GM18499 (cell line): ENCODE measurements at regions not wholly inside any gene's neighbourhood (a gene's known extent, or its start where the extent isn't known, plus 50 kb on each side); places are given as distances from the start of the nearest gene placed in this dataset.
"Not testable (repeated sequence)": the region's sequence is repeated elsewhere in the genome, so short reads cannot be mapped to it uniquely, and the experiment has no call there.

Experiments used
- ATAC-seq: cut with Tn5 transposase; IDR thresholded peaks from one replicate; pipeline ENCODE4 v1.9.1; 2021; ENCODE audit warnings: moderate number of reproducible peaks; ENCODE audit not compliant: insufficient read depth, unreplicated experiment

- ATAC-seq, result no peak
Measured at GRCh38 chr13:90027409-90027808, 1320.1 kb upstream of the MIR17HG start.

GRCh38 chr13:90032313-90032712, 1315.2 kb upstream of the MIR17HG start:
- ATAC-seq, result no peak

GRCh38 chr13:90032841-90033493, 1314.5 kb upstream of the MIR17HG start:
- no peak for ATAC-seq

GRCh38 chr13:90039516-90039915, 1308.0 kb upstream of the MIR17HG start:
- ATAC-seq, result no peak

- no peak for ATAC-seq
Measured at GRCh38 chr13:90047600-90047999, 1299.9 kb upstream of the MIR17HG start.

- no peak for ATAC-seq
Measured at GRCh38 chr13:90049989-90050671, 1297.4 kb upstream of the MIR17HG start.

GRCh38 chr13:90055121-90055520, 1292.4 kb upstream of the MIR17HG start:
- no peak for ATAC-seq

- ATAC-seq, result no peak
Measured at GRCh38 chr13:90055760-90056159, 1291.7 kb upstream of the MIR17HG start.

GRCh38 chr13:90064226-90064625, 1283.3 kb upstream of the MIR17HG start:
- not testable (repeated sequence) for ATAC-seq

GRCh38 chr13:90068658-90069057, 1278.8 kb upstream of the MIR17HG start:
- ATAC-seq, result no peak

GRCh38 chr13:90070362-90070761, 1277.1 kb upstream of the MIR17HG start:
- no peak for ATAC-seq

GRCh38 chr13:90070837-90071525, 1276.5 kb upstream of the MIR17HG start:
- ATAC-seq, result no peak

- ATAC-seq, result no peak
Measured at GRCh38 chr13:90084684-90085290, 1262.7 kb upstream of the MIR17HG start.

GRCh38 chr13:90089051-90089450, 1258.4 kb upstream of the MIR17HG start:
- no peak for ATAC-seq

- ATAC-seq, result no peak
Measured at GRCh38 chr13:90091611-90092010, 1255.9 kb upstream of the MIR17HG start.

- no peak for ATAC-seq
Measured at GRCh38 chr13:90094357-90094756, 1253.1 kb upstream of the MIR17HG start.

GRCh38 chr13:90098577-90098976, 1248.9 kb upstream of the MIR17HG start:
- no peak for ATAC-seq

- no peak for ATAC-seq
Measured at GRCh38 chr13:90099847-90100246, 1247.6 kb upstream of the MIR17HG start.

GRCh38 chr13:90103099-90103784, 1244.2 kb upstream of the MIR17HG start:
- ATAC-seq, result no peak

- no peak for ATAC-seq
Measured at GRCh38 chr13:90104764-90105163, 1242.7 kb upstream of the MIR17HG start.
